HL-60 (cell line): ENCODE measurements at regions not wholly inside any gene's neighbourhood (a gene's known extent, or its start where the extent isn't known, plus 50 kb on each side); places are given as distances from the start of the nearest gene placed in this dataset.

ENCODE experiments used
- POLR2AphosphoS5 ChIP-seq: IDR thresholded peaks from 2 replicates; pipeline ENCODE4 v1.6.1; 2012; ENCODE audit warnings: low read depth
- SPI1 ChIP-seq: IDR thresholded peaks from 2 replicates; pipeline ENCODE4 v1.6.1; 2012; ENCODE audit warnings: low read depth, mild to moderate bottlenecking, borderline replicate concordance
- TF ChIP-seq, protein P1 (sequence below): IDR thresholded peaks from one replicate; pipeline ENCODE4 v1.5.1; 2011; ENCODE audit warnings: low read length, control low read depth, inconsistent platforms; ENCODE audit not compliant: insufficient read depth
- TF ChIP-seq, protein P2 (sequence below): IDR thresholded peaks from 2 replicates; pipeline ENCODE4 v1.6.1; 2012; ENCODE audit warnings: low read depth; ENCODE audit not compliant: insufficient replicate concordance

DNA sequence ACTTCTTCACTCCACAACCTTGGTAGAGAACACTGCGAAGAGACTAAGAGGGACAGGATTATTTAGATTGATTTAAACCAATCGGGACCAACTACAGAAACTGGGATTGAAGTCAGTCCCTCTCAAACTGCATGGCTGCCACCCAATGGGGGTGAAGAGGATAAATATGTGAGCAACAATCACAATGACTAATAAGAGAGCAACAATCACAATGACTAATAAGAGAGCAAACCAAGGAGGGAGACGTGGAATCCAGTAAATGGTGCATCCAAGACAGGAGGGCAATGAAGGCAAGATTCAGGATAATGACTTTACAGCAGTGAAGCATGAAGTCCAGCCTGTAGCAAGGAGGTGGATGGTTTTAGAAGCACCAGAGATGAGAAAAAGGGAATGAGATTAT lies 322.8 kb downstream of the TTLL7 start:
- TF ChIP-seq, protein P1, sequence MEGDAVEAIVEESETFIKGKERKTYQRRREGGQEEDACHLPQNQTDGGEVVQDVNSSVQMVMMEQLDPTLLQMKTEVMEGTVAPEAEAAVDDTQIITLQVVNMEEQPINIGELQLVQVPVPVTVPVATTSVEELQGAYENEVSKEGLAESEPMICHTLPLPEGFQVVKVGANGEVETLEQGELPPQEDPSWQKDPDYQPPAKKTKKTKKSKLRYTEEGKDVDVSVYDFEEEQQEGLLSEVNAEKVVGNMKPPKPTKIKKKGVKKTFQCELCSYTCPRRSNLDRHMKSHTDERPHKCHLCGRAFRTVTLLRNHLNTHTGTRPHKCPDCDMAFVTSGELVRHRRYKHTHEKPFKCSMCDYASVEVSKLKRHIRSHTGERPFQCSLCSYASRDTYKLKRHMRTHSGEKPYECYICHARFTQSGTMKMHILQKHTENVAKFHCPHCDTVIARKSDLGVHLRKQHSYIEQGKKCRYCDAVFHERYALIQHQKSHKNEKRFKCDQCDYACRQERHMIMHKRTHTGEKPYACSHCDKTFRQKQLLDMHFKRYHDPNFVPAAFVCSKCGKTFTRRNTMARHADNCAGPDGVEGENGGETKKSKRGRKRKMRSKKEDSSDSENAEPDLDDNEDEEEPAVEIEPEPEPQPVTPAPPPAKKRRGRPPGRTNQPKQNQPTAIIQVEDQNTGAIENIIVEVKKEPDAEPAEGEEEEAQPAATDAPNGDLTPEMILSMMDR: no peak
- TF ChIP-seq POLR2AphosphoS5 (no peak), SPI1 (no peak)
- TF ChIP-seq, protein P2, sequence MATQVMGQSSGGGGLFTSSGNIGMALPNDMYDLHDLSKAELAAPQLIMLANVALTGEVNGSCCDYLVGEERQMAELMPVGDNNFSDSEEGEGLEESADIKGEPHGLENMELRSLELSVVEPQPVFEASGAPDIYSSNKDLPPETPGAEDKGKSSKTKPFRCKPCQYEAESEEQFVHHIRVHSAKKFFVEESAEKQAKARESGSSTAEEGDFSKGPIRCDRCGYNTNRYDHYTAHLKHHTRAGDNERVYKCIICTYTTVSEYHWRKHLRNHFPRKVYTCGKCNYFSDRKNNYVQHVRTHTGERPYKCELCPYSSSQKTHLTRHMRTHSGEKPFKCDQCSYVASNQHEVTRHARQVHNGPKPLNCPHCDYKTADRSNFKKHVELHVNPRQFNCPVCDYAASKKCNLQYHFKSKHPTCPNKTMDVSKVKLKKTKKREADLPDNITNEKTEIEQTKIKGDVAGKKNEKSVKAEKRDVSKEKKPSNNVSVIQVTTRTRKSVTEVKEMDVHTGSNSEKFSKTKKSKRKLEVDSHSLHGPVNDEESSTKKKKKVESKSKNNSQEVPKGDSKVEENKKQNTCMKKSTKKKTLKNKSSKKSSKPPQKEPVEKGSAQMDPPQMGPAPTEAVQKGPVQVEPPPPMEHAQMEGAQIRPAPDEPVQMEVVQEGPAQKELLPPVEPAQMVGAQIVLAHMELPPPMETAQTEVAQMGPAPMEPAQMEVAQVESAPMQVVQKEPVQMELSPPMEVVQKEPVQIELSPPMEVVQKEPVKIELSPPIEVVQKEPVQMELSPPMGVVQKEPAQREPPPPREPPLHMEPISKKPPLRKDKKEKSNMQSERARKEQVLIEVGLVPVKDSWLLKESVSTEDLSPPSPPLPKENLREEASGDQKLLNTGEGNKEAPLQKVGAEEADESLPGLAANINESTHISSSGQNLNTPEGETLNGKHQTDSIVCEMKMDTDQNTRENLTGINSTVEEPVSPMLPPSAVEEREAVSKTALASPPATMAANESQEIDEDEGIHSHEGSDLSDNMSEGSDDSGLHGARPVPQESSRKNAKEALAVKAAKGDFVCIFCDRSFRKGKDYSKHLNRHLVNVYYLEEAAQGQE: no peak
